Adipocyte (in vitro differentiated cells): ENCODE measurements at regions not wholly inside any gene's neighbourhood (a gene's known extent, or its start where the extent isn't known, plus 50 kb on each side); places are given as distances from the start of the nearest gene placed in this dataset.

Experiments
- DNase-seq: peaks from one replicate; pipeline ENCODE4 v3.0.0-alpha.2; 2015; ENCODE audit warnings: low read depth
- H3K27me3 ChIP-seq: replicated peaks from 2 replicates; pipeline ENCODE4 v1.7.0; 2013; ENCODE audit warnings: mild to moderate bottlenecking, low read length, moderate library complexity; ENCODE audit not compliant: control insufficient read depth, insufficient read depth
- H3K36me3 ChIP-seq: 2 replicates; pipeline ENCODE4 v1.7.0; 2013; ENCODE audit warnings: low read length, mild to moderate bottlenecking, moderate library complexity; ENCODE audit not compliant: control insufficient read depth, insufficient read depth, severe bottlenecking
- H3K4me1 ChIP-seq: 2 replicates; pipeline ENCODE4 v1.7.0; 2013; ENCODE audit warnings: mild to moderate bottlenecking, low read length, moderate library complexity; ENCODE audit not compliant: control insufficient read depth, insufficient read depth
- H3K4me3 ChIP-seq: 2 replicates; pipeline ENCODE4 v1.7.0; 2013; ENCODE audit warnings: mild to moderate bottlenecking, low read length, moderate library complexity
- H3K9ac ChIP-seq: 2 replicates; pipeline ENCODE4 v1.7.0; 2013; ENCODE audit warnings: mild to moderate bottlenecking, low read length, moderate library complexity
- H3K9me3 ChIP-seq: 2 replicates; pipeline ENCODE4 v1.7.0; 2013; ENCODE audit warnings: mild to moderate bottlenecking, low read length, moderate library complexity; ENCODE audit not compliant: control insufficient read depth

GRCh38 chr12:127936463-127936862 lies 330.5 kb upstream of the TMEM132C start:
- Histone ChIP-seq H3K36me3 (no peaks in the 10 kb centered on the region), H3K27me3 (peaks cover 15% of the 10 kb centered on the region), H3K9ac (no peak overlapping the region), H3K4me1 (no peaks in the 10 kb centered on the region), H3K4me3 (no peak overlapping the region), H3K9me3 (no peaks in the 10 kb centered on the region)
- no peak for DNase-seq

GRCh38 chr12:127941332-127941731 lies 325.6 kb upstream of the TMEM132C start:
- no peaks in the 10 kb centered on the region for H3K36me3 ChIP-seq
- peak; percentile 42 for DNase-seq
- peaks cover 17% of the 10 kb centered on the region for H3K27me3 ChIP-seq
- H3K4me1 ChIP-seq: no peaks in the 10 kb centered on the region
- peaks cover 6% of the 10 kb centered on the region for H3K9me3 ChIP-seq
- H3K4me3 ChIP-seq: no peak overlapping the region
- H3K9ac ChIP-seq: no peak overlapping the region

- Histone ChIP-seq H3K4me3 (no peak overlapping the region), H3K4me1 (no peaks in the 10 kb centered on the region)
These were observed 324.0 kb upstream of the TMEM132C start for GRCh38 chr12:127942981-127943380.

GRCh38 chr12:127943481-127944210 lies 323.3 kb upstream of the TMEM132C start:
- Histone ChIP-seq H3K9ac (no peak overlapping the region), H3K9me3 (peaks cover 14% of the 10 kb centered on the region), H3K4me3 (no peak overlapping the region), H3K36me3 (no peaks in the 10 kb centered on the region), H3K27me3 (peaks cover 12% of the 10 kb centered on the region), H3K4me1 (no peaks in the 10 kb centered on the region)
- DNase-seq: no peak

More at GRCh38 chr12:127942981-127943380, 324.0 kb upstream of the TMEM132C start:
- H3K36me3 ChIP-seq: no peaks in the 10 kb centered on the region
- DNase-seq: no peak
- H3K9ac ChIP-seq: no peak overlapping the region
- peaks cover 12% of the 10 kb centered on the region for H3K27me3 ChIP-seq
- H3K9me3 ChIP-seq: peaks cover 14% of the 10 kb centered on the region

- DNase-seq: no peak
These were observed 322.6 kb upstream of the TMEM132C start for GRCh38 chr12:127944211-127944899.

GRCh38 chr12:127957001-127957660 lies 309.8 kb upstream of the TMEM132C start:
- peak; percentile 60 for DNase-seq
- Histone ChIP-seq H3K9ac (no peak overlapping the region), H3K9me3 (no peaks in the 10 kb centered on the region), H3K36me3 (no peaks in the 10 kb centered on the region), H3K4me3 (no peak overlapping the region), H3K27me3 (peaks cover 7% of the 10 kb centered on the region), H3K4me1 (no peaks in the 10 kb centered on the region)

More at GRCh38 chr12:127944211-127944899, 322.6 kb upstream of the TMEM132C start:
- Histone ChIP-seq H3K27me3 (peaks cover 8% of the 10 kb centered on the region), H3K9me3 (peaks cover 14% of the 10 kb centered on the region), H3K4me1 (no peaks in the 10 kb centered on the region), H3K9ac (no peak overlapping the region), H3K4me3 (no peak overlapping the region), H3K36me3 (no peaks in the 10 kb centered on the region)

- Histone ChIP-seq H3K9me3 (no peaks in the 10 kb centered on the region), H3K36me3 (no peaks in the 10 kb centered on the region), H3K4me1 (no peaks in the 10 kb centered on the region), H3K27me3 (no peaks in the 10 kb centered on the region), H3K4me3 (no peak overlapping the region), H3K9ac (no peak overlapping the region)
- no peak for DNase-seq
These were observed 304.7 kb upstream of the TMEM132C start for GRCh38 chr12:127962303-127962702.

- Histone ChIP-seq H3K9me3 (no peaks in the 10 kb centered on the region), H3K36me3 (no peaks in the 10 kb centered on the region), H3K4me3 (no peak overlapping the region), H3K9ac (no peak overlapping the region), H3K4me1 (no peaks in the 10 kb centered on the region), H3K27me3 (no peaks in the 10 kb centered on the region)
- peak; percentile 20 for DNase-seq
These were observed 303.0 kb upstream of the TMEM132C start for GRCh38 chr12:127963933-127964332.

GRCh38 chr12:127964717-127965116 lies 302.3 kb upstream of the TMEM132C start:
- H3K4me1 ChIP-seq: no peaks in the 10 kb centered on the region
- no peaks in the 10 kb centered on the region for H3K27me3 ChIP-seq
- H3K36me3 ChIP-seq: no peaks in the 10 kb centered on the region
- H3K9me3 ChIP-seq: no peaks in the 10 kb centered on the region
- DNase-seq: peak; percentile 60
- no peak overlapping the region for H3K9ac ChIP-seq
- no peak overlapping the region for H3K4me3 ChIP-seq

- H3K9ac ChIP-seq: no peak overlapping the region
- no peak overlapping the region for H3K4me3 ChIP-seq
- H3K9me3 ChIP-seq: no peaks in the 10 kb centered on the region
- no peaks in the 10 kb centered on the region for H3K27me3 ChIP-seq
- H3K4me1 ChIP-seq: no peaks in the 10 kb centered on the region
- no peak for DNase-seq
- H3K36me3 ChIP-seq: no peaks in the 10 kb centered on the region
These were observed 300.6 kb upstream of the TMEM132C start for GRCh38 chr12:127966331-127966730.

GRCh38 chr12:127970491-127970890 lies 296.5 kb upstream of the TMEM132C start:
- Histone ChIP-seq H3K4me3 (no peak overlapping the region), H3K9me3 (peaks cover 2% of the 10 kb centered on the region), H3K4me1 (no peaks in the 10 kb centered on the region), H3K9ac (no peak overlapping the region), H3K36me3 (no peaks in the 10 kb centered on the region), H3K27me3 (no peaks in the 10 kb centered on the region)
- DNase-seq: peak; percentile 10
